ENCODE measurements at regions not wholly inside any gene's neighbourhood (a gene's known extent, or its start where the extent isn't known, plus 50 kb on each side); places are given as distances from the start of the nearest gene placed in this dataset.

- DNase-seq (no peak), ATAC-seq (ENCODE audit: low FRiP score) (no peak)
- Histone ChIP-seq H3K4me1 (ENCODE audit: control insufficient read depth in 1 of 2, insufficient read depth in 2 of 2, low read length in 2 of 2) (no peaks in the 10 kb centered on the region), H3K4me3 (ENCODE audit: low read length in 2 of 2) (no peak overlapping the region), H3K36me3 (ENCODE audit: control insufficient read depth in 1 of 2, insufficient read depth in 2 of 2, low read length in 1 of 2) (no peaks in the 10 kb centered on the region), H3K27ac (ENCODE audit: low read depth in 1 of 2, low read length in 2 of 2) (no peak overlapping the region), H3K27me3 (ENCODE audit: control insufficient read depth in 1 of 2, insufficient read depth in 2 of 2, low read length in 1 of 2) (no peaks in the 10 kb centered on the region), H3K9me3 (ENCODE audit: control insufficient read depth, low read length) (no peaks in the 10 kb centered on the region)
- intact Hi-C loops (cut with DNase I), result no loop called here
- 68 to 82% methylated on average over 2 of the region's 2 CpGs for WGBS, 2 donors
Observed at GRCh38 chr4:110920990-110921389, 298.1 kb upstream of the PITX2 start.

GRCh38 chr4:110924761-110925160, 301.9 kb upstream of the PITX2 start:
- H3K4me3 ChIP-seq (ENCODE audit: low read length in 2 of 2), result no peak overlapping the region
- H3K36me3 ChIP-seq (ENCODE audit: control insufficient read depth in 1 of 2, insufficient read depth in 2 of 2, low read length in 1 of 2), result no peaks in the 10 kb centered on the region
- no peak overlapping the region for H3K27ac ChIP-seq (ENCODE audit: low read depth in 1 of 2, low read length in 2 of 2)
- intact Hi-C loops (cut with DNase I), result no loop called here
- H3K27me3 ChIP-seq (ENCODE audit: control insufficient read depth in 1 of 2, insufficient read depth in 2 of 2, low read length in 1 of 2), result no peaks in the 10 kb centered on the region
- no peaks in the 10 kb centered on the region for H3K9me3 ChIP-seq (ENCODE audit: control insufficient read depth, low read length)
- ATAC-seq (ENCODE audit: low FRiP score) (no peak), DNase-seq (no peak)
- no peaks in the 10 kb centered on the region for H3K4me1 ChIP-seq (ENCODE audit: control insufficient read depth in 1 of 2, insufficient read depth in 2 of 2, low read length in 2 of 2)
- 77 to 86% methylated on average over 2 of the region's 2 CpGs for whole genome bisulfite sequencing, 2 donors

- intact Hi-C loops (cut with DNase I), result no loop called here
- DNase-seq (no peak), ATAC-seq (ENCODE audit: low FRiP score) (no peak)
- Histone ChIP-seq H3K9me3 (ENCODE audit: control insufficient read depth, low read length) (no peaks in the 10 kb centered on the region), H3K27me3 (ENCODE audit: control insufficient read depth in 1 of 2, insufficient read depth in 2 of 2, low read length in 1 of 2) (no peaks in the 10 kb centered on the region), H3K4me1 (ENCODE audit: control insufficient read depth in 1 of 2, insufficient read depth in 2 of 2, low read length in 2 of 2) (no peaks in the 10 kb centered on the region), H3K27ac (ENCODE audit: low read depth in 1 of 2, low read length in 2 of 2) (no peak overlapping the region), H3K36me3 (ENCODE audit: control insufficient read depth in 1 of 2, insufficient read depth in 2 of 2, low read length in 1 of 2) (no peaks in the 10 kb centered on the region), H3K4me3 (ENCODE audit: low read length in 2 of 2) (no peak overlapping the region)
- WGBS, 2 donors, result 45 to 57% methylated on average over 3 of the region's 3 CpGs
Observed at GRCh38 chr4:110926841-110927400, 304.0 kb upstream of the PITX2 start.

GRCh38 chr4:110933341-110933740, 310.5 kb upstream of the PITX2 start:
- DNase-seq (no peak), ATAC-seq (ENCODE audit: low FRiP score) (no peak)
- intact Hi-C loops (cut with DNase I), result no loop called here
- 70 to 81% methylated on average over 3 of the region's 3 CpGs for WGBS, 2 donors
- no peaks in the 10 kb centered on the region for H3K9me3 ChIP-seq (ENCODE audit: control insufficient read depth, low read length)
- no peak overlapping the region for H3K4me3 ChIP-seq (ENCODE audit: low read length in 2 of 2)
- no peaks in the 10 kb centered on the region for H3K27me3 ChIP-seq (ENCODE audit: control insufficient read depth in 1 of 2, insufficient read depth in 2 of 2, low read length in 1 of 2)
- H3K36me3 ChIP-seq (ENCODE audit: control insufficient read depth in 1 of 2, insufficient read depth in 2 of 2, low read length in 1 of 2), result no peaks in the 10 kb centered on the region
- H3K4me1 ChIP-seq (ENCODE audit: control insufficient read depth in 1 of 2, insufficient read depth in 2 of 2, low read length in 2 of 2), result no peaks in the 10 kb centered on the region
- H3K27ac ChIP-seq (ENCODE audit: low read depth in 1 of 2, low read length in 2 of 2), result no peak overlapping the region

- Histone ChIP-seq H3K4me3 (ENCODE audit: low read length in 2 of 2) (no peak overlapping the region), H3K27ac (ENCODE audit: low read depth in 1 of 2, low read length in 2 of 2) (no peak overlapping the region), H3K27me3 (ENCODE audit: control insufficient read depth in 1 of 2, insufficient read depth in 2 of 2, low read length in 1 of 2) (no peaks in the 10 kb centered on the region), H3K9me3 (ENCODE audit: control insufficient read depth, low read length) (no peaks in the 10 kb centered on the region), H3K4me1 (ENCODE audit: control insufficient read depth in 1 of 2, insufficient read depth in 2 of 2, low read length in 2 of 2) (no peaks in the 10 kb centered on the region), H3K36me3 (ENCODE audit: control insufficient read depth in 1 of 2, insufficient read depth in 2 of 2, low read length in 1 of 2) (no peaks in the 10 kb centered on the region)
- 88 to 91% methylated on average over 3 of the region's 3 CpGs for WGBS, 2 donors
- ATAC-seq (ENCODE audit: low FRiP score) (no peak), DNase-seq (no peak)
- intact Hi-C loops (cut with DNase I), result no loop called here
Observed at GRCh38 chr4:110944501-110944900, 321.6 kb upstream of the PITX2 start.

GRCh38 chr4:110945600-110945999, 322.7 kb upstream of the PITX2 start:
- no peaks in the 10 kb centered on the region for H3K27me3 ChIP-seq (ENCODE audit: control insufficient read depth in 1 of 2, insufficient read depth in 2 of 2, low read length in 1 of 2)
- H3K9me3 ChIP-seq (ENCODE audit: control insufficient read depth, low read length), result no peaks in the 10 kb centered on the region
- intact Hi-C loops (cut with DNase I), result no loop called here
- no peak overlapping the region for H3K27ac ChIP-seq (ENCODE audit: low read depth in 1 of 2, low read length in 2 of 2)
- no peak for ATAC-seq (ENCODE audit: low FRiP score)
- peak in 1 of 2 donors; percentile 39 for DNase-seq
- no peaks in the 10 kb centered on the region for H3K36me3 ChIP-seq (ENCODE audit: control insufficient read depth in 1 of 2, insufficient read depth in 2 of 2, low read length in 1 of 2)
- H3K4me1 ChIP-seq (ENCODE audit: control insufficient read depth in 1 of 2, insufficient read depth in 2 of 2, low read length in 2 of 2), result no peaks in the 10 kb centered on the region
- H3K4me3 ChIP-seq (ENCODE audit: low read length in 2 of 2), result no peak overlapping the region
- WGBS, 2 donors, result 96 to 98% methylated on average over 16 of the region's 16 CpGs

- WGBS, 2 donors, result 88 to 89% methylated on average over 3 of the region's 3 CpGs
- intact Hi-C loops (cut with DNase I), result no loop called here
- no peaks in the 10 kb centered on the region for H3K4me1 ChIP-seq (ENCODE audit: control insufficient read depth in 1 of 2, insufficient read depth in 2 of 2, low read length in 2 of 2)
- ATAC-seq (ENCODE audit: low FRiP score) (no peak), DNase-seq (no peak)
- H3K36me3 ChIP-seq (ENCODE audit: control insufficient read depth in 1 of 2, insufficient read depth in 2 of 2, low read length in 1 of 2), result no peaks in the 10 kb centered on the region
- no peaks in the 10 kb centered on the region for H3K9me3 ChIP-seq (ENCODE audit: control insufficient read depth, low read length)
- H3K4me3 ChIP-seq (ENCODE audit: low read length in 2 of 2), result no peak overlapping the region
- no peaks in the 10 kb centered on the region for H3K27me3 ChIP-seq (ENCODE audit: control insufficient read depth in 1 of 2, insufficient read depth in 2 of 2, low read length in 1 of 2)
- no peak overlapping the region for H3K27ac ChIP-seq (ENCODE audit: low read depth in 1 of 2, low read length in 2 of 2)
Observed at GRCh38 chr4:110949542-110949941, 326.7 kb upstream of the PITX2 start.

- no peaks in the 10 kb centered on the region for H3K9me3 ChIP-seq (ENCODE audit: control insufficient read depth, low read length)
- no peak overlapping the region for H3K4me3 ChIP-seq (ENCODE audit: low read length in 2 of 2)
- ATAC-seq (ENCODE audit: low FRiP score), result no peak
- intact Hi-C loops (cut with DNase I), result no loop called here
- no peak for DNase-seq
- WGBS, 2 donors, result 81 to 82% methylated on average over 2 of the region's 2 CpGs
- no peak overlapping the region for H3K27ac ChIP-seq (ENCODE audit: low read depth in 1 of 2, low read length in 2 of 2)
- H3K36me3 ChIP-seq (ENCODE audit: control insufficient read depth in 1 of 2, insufficient read depth in 2 of 2, low read length in 1 of 2), result no peaks in the 10 kb centered on the region
- no peaks in the 10 kb centered on the region for H3K27me3 ChIP-seq (ENCODE audit: control insufficient read depth in 1 of 2, insufficient read depth in 2 of 2, low read length in 1 of 2)
- H3K4me1 ChIP-seq (ENCODE audit: control insufficient read depth in 1 of 2, insufficient read depth in 2 of 2, low read length in 2 of 2), result no peaks in the 10 kb centered on the region
Observed at GRCh38 chr4:110950731-110951130, 327.9 kb upstream of the PITX2 start.

GRCh38 chr4:110953191-110953590, 330.3 kb upstream of the PITX2 start:
- H3K27me3 ChIP-seq (ENCODE audit: control insufficient read depth in 1 of 2, insufficient read depth in 2 of 2, low read length in 1 of 2), result no peaks in the 10 kb centered on the region
- intact Hi-C loops (cut with DNase I), result no loop called here
- no peak overlapping the region for H3K4me3 ChIP-seq (ENCODE audit: low read length in 2 of 2)
- DNase-seq (no peak), ATAC-seq (ENCODE audit: low FRiP score) (no peak)
- H3K9me3 ChIP-seq (ENCODE audit: control insufficient read depth, low read length), result no peaks in the 10 kb centered on the region
- no peak overlapping the region for H3K27ac ChIP-seq (ENCODE audit: low read depth in 1 of 2, low read length in 2 of 2)
- 30 to 39% methylated on average over 1 of the region's 1 CpG for WGBS, 2 donors
- H3K36me3 ChIP-seq (ENCODE audit: control insufficient read depth in 1 of 2, insufficient read depth in 2 of 2, low read length in 1 of 2), result no peaks in the 10 kb centered on the region
- H3K4me1 ChIP-seq (ENCODE audit: control insufficient read depth in 1 of 2, insufficient read depth in 2 of 2, low read length in 2 of 2), result no peaks in the 10 kb centered on the region

Measured in aorta (tissue), 5 donors.